SK-N-MC (cell line): ENCODE measurements at regions not wholly inside any gene's neighbourhood (a gene's known extent, or its start where the extent isn't known, plus 50 kb on each side); places are given as distances from the start of the nearest gene placed in this dataset.

Experiments
- DNase-seq: peaks from one replicate; pipeline ENCODE4 v3.0.0-alpha.2; 2011; ENCODE audit warnings: low read depth, low spot score
- H3K27ac ChIP-seq: fragments of 200-600 bp; sonication (generic); 2 replicates; pipeline ENCODE4 v1.5.1; 2016; ENCODE audit warnings: mixed run types
- H3K36me3 ChIP-seq: fragments of 200-600 bp; sonication (generic); 2 replicates; pipeline ENCODE4 v1.6.1; 2017; ENCODE audit warnings: antibody characterized with exemption, low read length, mixed read lengths; ENCODE audit not compliant: insufficient read depth
- H3K4me3 ChIP-seq: fragments of 200-600 bp; sonication (generic); 2 replicates; pipeline ENCODE4 v1.5.1; 2016
- H3K9ac ChIP-seq: fragments of 200-600 bp; sonication (generic); 2 replicates; pipeline ENCODE4 v1.8.0; 2017; ENCODE audit warnings: mixed run types, mixed read lengths; ENCODE audit not compliant: insufficient read length
- H3K9me3 ChIP-seq: fragments of 200-600 bp; sonication (generic); 2 replicates; pipeline ENCODE4 v1.6.1; 2017; ENCODE audit warnings: low read depth, mild to moderate bottlenecking, antibody characterized with exemption, low read length, moderate library complexity, mixed read lengths
- EZH2 ChIP-seq: fragments of 200-600 bp; sonication (generic); IDR thresholded peaks from one replicate; pipeline ENCODE4 v1.6.1; 2017; ENCODE audit warnings: antibody characterized with exemption
- FOXP2 ChIP-seq: optimal IDR thresholded peaks from 2 replicates; pipeline ENCODE3; 2011; ENCODE audit warnings: mild to moderate bottlenecking, moderate library complexity; ENCODE audit not compliant: insufficient read depth; ENCODE audit errors: extremely low read length, control extremely low read depth
- POLR2AphosphoS5 ChIP-seq: IDR thresholded peaks from 2 replicates; pipeline ENCODE4 v1.6.1; 2012; ENCODE audit warnings: mild to moderate bottlenecking, low read depth, low read length, borderline replicate concordance

GRCh38 chrX:39017716-39018115 is 216.5 kb downstream of the MID1IP1 start:
- DNase-seq, result no peak
- Histone ChIP-seq H3K27ac (no peak overlapping the region), H3K36me3 (no peaks in the 10 kb centered on the region), H3K9ac (no peak overlapping the region), H3K4me3 (no peak overlapping the region), H3K9me3 (no peaks in the 10 kb centered on the region)
- TF ChIP-seq EZH2 (no peak), POLR2AphosphoS5 (no peak), FOXP2 (no peak)

- no peak for DNase-seq
- no peak for TF ChIP-seq EZH2
- TF ChIP-seq POLR2AphosphoS5, result no peak
- TF ChIP-seq FOXP2, result no peak
- no peak overlapping the region for H3K27ac ChIP-seq
- H3K9me3 ChIP-seq, result no peaks in the 10 kb centered on the region
- H3K9ac ChIP-seq, result no peak overlapping the region
- no peaks in the 10 kb centered on the region for H3K36me3 ChIP-seq
- no peak overlapping the region for H3K4me3 ChIP-seq
These were observed 217.3 kb downstream of the MID1IP1 start for GRCh38 chrX:39018541-39018940.

DNA sequence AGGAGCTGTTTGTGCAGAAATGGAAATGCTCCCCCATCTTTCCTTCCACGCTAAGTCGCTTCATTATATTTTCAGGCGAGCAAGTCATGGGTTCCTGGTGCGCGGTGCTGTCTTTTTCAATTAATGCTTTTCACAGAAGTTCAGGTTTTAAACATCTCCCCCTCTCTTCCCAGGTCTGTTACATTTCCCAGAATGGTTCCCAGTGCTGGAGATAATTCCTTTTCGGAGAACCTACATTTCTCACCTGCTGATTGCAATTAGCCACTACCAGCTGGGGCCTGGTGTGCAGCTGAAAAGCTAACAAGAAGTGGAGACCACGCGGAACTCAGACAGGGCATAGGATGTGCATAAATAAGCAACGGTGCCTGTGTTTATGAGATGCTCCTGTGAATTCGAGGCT is 217.8 kb downstream of the MID1IP1 start:
- Histone ChIP-seq H3K4me3 (no peak overlapping the region), H3K36me3 (no peaks in the 10 kb centered on the region), H3K9me3 (no peaks in the 10 kb centered on the region), H3K9ac (no peak overlapping the region), H3K27ac (no peak overlapping the region)
- DNase-seq, result no peak
- TF ChIP-seq FOXP2 (no peak), POLR2AphosphoS5 (no peak), EZH2 (no peak)

- no peak for DNase-seq
- Histone ChIP-seq H3K9me3 (no peaks in the 10 kb centered on the region), H3K27ac (no peak overlapping the region), H3K9ac (no peak overlapping the region), H3K4me3 (no peak overlapping the region), H3K36me3 (no peaks in the 10 kb centered on the region)
- TF ChIP-seq POLR2AphosphoS5, result no peak
- TF ChIP-seq FOXP2, result no peak
- no peak for TF ChIP-seq EZH2
These were observed 218.9 kb downstream of the MID1IP1 start for GRCh38 chrX:39020051-39020669.

- Histone ChIP-seq H3K36me3 (no peaks in the 10 kb centered on the region), H3K4me3 (no peak overlapping the region), H3K9ac (no peak overlapping the region), H3K9me3 (no peaks in the 10 kb centered on the region), H3K27ac (no peak overlapping the region)
- DNase-seq, result no peak
- TF ChIP-seq POLR2AphosphoS5, result no peak
- no peak for TF ChIP-seq FOXP2
- no peak for TF ChIP-seq EZH2
These were observed 220.8 kb downstream of the MID1IP1 start for GRCh38 chrX:39022106-39022505.

GRCh38 chrX:39029221-39029620 is 228.0 kb downstream of the MID1IP1 start:
- no peak overlapping the region for H3K9ac ChIP-seq
- no peaks in the 10 kb centered on the region for H3K36me3 ChIP-seq
- no peaks in the 10 kb centered on the region for H3K9me3 ChIP-seq
- TF ChIP-seq FOXP2 (no peak), EZH2 (no peak), POLR2AphosphoS5 (no peak)
- H3K4me3 ChIP-seq, result no peak overlapping the region
- H3K27ac ChIP-seq, result no peak overlapping the region
- DNase-seq, result no peak

GRCh38 chrX:39030636-39031035 is 229.4 kb downstream of the MID1IP1 start:
- Histone ChIP-seq H3K9me3 (no peaks in the 10 kb centered on the region), H3K4me3 (no peak overlapping the region), H3K27ac (no peak overlapping the region), H3K9ac (no peak overlapping the region), H3K36me3 (no peaks in the 10 kb centered on the region)
- no peak for TF ChIP-seq EZH2
- no peak for TF ChIP-seq POLR2AphosphoS5
- no peak for TF ChIP-seq FOXP2
- DNase-seq, result no peak

GRCh38 chrX:39039890-39040289 is 238.6 kb downstream of the MID1IP1 start:
- H3K9ac ChIP-seq, result no peak overlapping the region
- TF ChIP-seq FOXP2 (no peak), POLR2AphosphoS5 (no peak), EZH2 (no peak)
- H3K9me3 ChIP-seq, result no peaks in the 10 kb centered on the region
- DNase-seq, result no peak
- no peak overlapping the region for H3K4me3 ChIP-seq
- no peak overlapping the region for H3K27ac ChIP-seq
- H3K36me3 ChIP-seq, result no peaks in the 10 kb centered on the region

GRCh38 chrX:39043838-39044550 is 242.7 kb downstream of the MID1IP1 start:
- TF ChIP-seq EZH2 (no peak), FOXP2 (no peak), POLR2AphosphoS5 (no peak)
- Histone ChIP-seq H3K36me3 (no peaks in the 10 kb centered on the region), H3K9ac (no peak overlapping the region), H3K9me3 (no peaks in the 10 kb centered on the region), H3K4me3 (no peak overlapping the region), H3K27ac (no peak overlapping the region)
- no peak for DNase-seq
